K562 (cell line): ENCODE measurements at regions not wholly inside any gene's neighbourhood (a gene's known extent, or its start where the extent isn't known, plus 50 kb on each side); places are given as distances from the start of the nearest gene placed in this dataset.
A peak's percentile ranks its signal among the peaks of the same experiment; 100 is the strongest.

Experiments used
- BRF1 ChIP-seq: IDR thresholded peaks from 3 replicates; pipeline ENCODE4 v1.6.1; 2011; ENCODE audit warnings: borderline replicate concordance, mild to moderate bottlenecking; ENCODE audit not compliant: insufficient read length; ENCODE audit errors: extremely low read depth
- FOSL1 ChIP-seq: fragments of 200-800 bp; sonication (Bioruptor generic); conservative IDR thresholded peaks from 2 replicates; pipeline ENCODE4 v1.6.1; 2016; ENCODE audit warnings: missing genetic modification characterization, missing compliant biosample characterization
- FOXM1 ChIP-seq, 2 experiments: fragments of 450-650 bp in 1 of 2; sonication (generic) in 1 of 2; formaldehyde crosslinking in 1 of 2; IDR thresholded peaks; 2 replicates each; pipeline versions ENCODE4 v1.6.1 to v1.9.0; 2017 to 2022; ENCODE audit warnings: low read depth in 2 of 2, mild to moderate bottlenecking in 2 of 2, missing genetic modification reagents in 1 of 2, moderate library complexity in 1 of 2
- GATAD2B ChIP-seq: fragments of 450-650 bp; IDR thresholded peaks from 2 replicates; pipeline ENCODE4 v1.6.1; 2017; ENCODE audit warnings: mild to moderate bottlenecking, borderline replicate concordance
- GTF2B ChIP-seq: IDR thresholded peaks from 2 replicates; pipeline ENCODE4 v1.6.1; 2011; ENCODE audit not compliant: insufficient read length; ENCODE audit errors: extremely low read depth
- LARP7 ChIP-seq: fragments of 450-650 bp; IDR thresholded peaks from 2 replicates; pipeline ENCODE4 v1.6.1; 2016
- MNT ChIP-seq, 2 experiments: fragments of 450-650 bp; conservative IDR thresholded peaks; 2 replicates each; pipeline ENCODE4 v1.6.1; 2017; ENCODE audit warnings: mild to moderate bottlenecking in 2 of 2, moderate library complexity in 2 of 2
- MTA1 ChIP-seq: fragments of 450-650 bp; IDR thresholded peaks from 2 replicates; pipeline ENCODE4 v1.6.1; 2017; ENCODE audit warnings: borderline replicate concordance
- NCOA6 ChIP-seq: fragments of 450-650 bp; IDR thresholded peaks from 2 replicates; pipeline ENCODE4 v1.6.1; 2017; ENCODE audit warnings: mild to moderate bottlenecking
- SRF ChIP-seq, 2 experiments: fragments of 250-450, 450-650 bp in 1 of 2; sonication (Bioruptor Pico) in 1 of 2; sonication (generic) in 1 of 2; formaldehyde crosslinking; IDR thresholded peaks; 2 replicates each; pipeline versions ENCODE4 v1.5.0 to v1.5.1; 2020 to 2022; ENCODE audit warnings: mild to moderate bottlenecking in 1 of 2, missing genetic modification reagents in 1 of 2
- STAT6 ChIP-seq: sonication (generic); formaldehyde crosslinking; IDR thresholded peaks from 2 replicates; pipeline ENCODE4 v1.8.1; 2023; ENCODE audit warnings: mild to moderate bottlenecking, missing genetic modification reagents
- XRCC3 ChIP-seq: fragments of 450-650 bp; IDR thresholded peaks from 2 replicates; pipeline ENCODE4 v1.6.1; 2017; ENCODE audit warnings: mild to moderate bottlenecking, moderate library complexity
- ZBED1 ChIP-seq: IDR thresholded peaks from 2 replicates; pipeline ENCODE4 v1.6.1; 2014
- ZNF239 ChIP-seq: fragments of 250-450 bp; sonication (Bioruptor Pico); IDR thresholded peaks from 2 replicates; pipeline ENCODE4 v1.4.0; 2020; ENCODE audit warnings: mild to moderate bottlenecking
- TF ChIP-seq, protein P1 (sequence below), 2 experiments: fragments of 150-350 bp in 1 of 2; IDR thresholded peaks; 2 replicates each; pipeline ENCODE4 v1.6.1; 2012 to 2016; ENCODE audit warnings: low read depth in 2 of 2, low read length in 2 of 2, mild to moderate bottlenecking in 1 of 2, moderate library complexity in 1 of 2
- TF ChIP-seq, protein P2 (sequence below): sonication (generic); formaldehyde crosslinking; IDR thresholded peaks from 2 replicates; pipeline ENCODE4 v1.8.0; 2023; ENCODE audit warnings: mild to moderate bottlenecking, missing genetic modification reagents

DNA sequence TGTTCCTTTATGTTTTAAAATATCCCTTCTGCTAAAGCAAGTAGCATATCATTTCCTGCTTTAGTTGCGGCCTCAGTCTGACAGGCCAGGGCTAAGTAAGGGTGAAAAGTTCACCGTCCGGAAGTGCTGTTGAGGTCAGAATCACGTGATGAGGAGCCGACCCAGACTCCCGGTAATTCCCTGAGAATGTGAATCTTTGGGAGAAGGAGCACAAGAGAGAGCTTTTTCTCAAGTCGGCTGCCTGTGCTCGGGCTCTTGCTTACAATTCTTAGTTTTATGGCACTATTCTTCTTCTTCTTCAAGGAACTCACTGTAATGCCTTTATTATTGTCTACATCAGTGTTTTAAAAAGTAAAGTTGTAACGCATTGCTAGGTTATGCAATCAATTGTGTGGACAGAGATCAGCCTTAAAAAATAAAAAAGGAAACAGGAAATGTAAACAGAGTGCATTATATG lies 309.3 kb downstream of the PRL start (continued):
- TF ChIP-seq, protein P1, sequence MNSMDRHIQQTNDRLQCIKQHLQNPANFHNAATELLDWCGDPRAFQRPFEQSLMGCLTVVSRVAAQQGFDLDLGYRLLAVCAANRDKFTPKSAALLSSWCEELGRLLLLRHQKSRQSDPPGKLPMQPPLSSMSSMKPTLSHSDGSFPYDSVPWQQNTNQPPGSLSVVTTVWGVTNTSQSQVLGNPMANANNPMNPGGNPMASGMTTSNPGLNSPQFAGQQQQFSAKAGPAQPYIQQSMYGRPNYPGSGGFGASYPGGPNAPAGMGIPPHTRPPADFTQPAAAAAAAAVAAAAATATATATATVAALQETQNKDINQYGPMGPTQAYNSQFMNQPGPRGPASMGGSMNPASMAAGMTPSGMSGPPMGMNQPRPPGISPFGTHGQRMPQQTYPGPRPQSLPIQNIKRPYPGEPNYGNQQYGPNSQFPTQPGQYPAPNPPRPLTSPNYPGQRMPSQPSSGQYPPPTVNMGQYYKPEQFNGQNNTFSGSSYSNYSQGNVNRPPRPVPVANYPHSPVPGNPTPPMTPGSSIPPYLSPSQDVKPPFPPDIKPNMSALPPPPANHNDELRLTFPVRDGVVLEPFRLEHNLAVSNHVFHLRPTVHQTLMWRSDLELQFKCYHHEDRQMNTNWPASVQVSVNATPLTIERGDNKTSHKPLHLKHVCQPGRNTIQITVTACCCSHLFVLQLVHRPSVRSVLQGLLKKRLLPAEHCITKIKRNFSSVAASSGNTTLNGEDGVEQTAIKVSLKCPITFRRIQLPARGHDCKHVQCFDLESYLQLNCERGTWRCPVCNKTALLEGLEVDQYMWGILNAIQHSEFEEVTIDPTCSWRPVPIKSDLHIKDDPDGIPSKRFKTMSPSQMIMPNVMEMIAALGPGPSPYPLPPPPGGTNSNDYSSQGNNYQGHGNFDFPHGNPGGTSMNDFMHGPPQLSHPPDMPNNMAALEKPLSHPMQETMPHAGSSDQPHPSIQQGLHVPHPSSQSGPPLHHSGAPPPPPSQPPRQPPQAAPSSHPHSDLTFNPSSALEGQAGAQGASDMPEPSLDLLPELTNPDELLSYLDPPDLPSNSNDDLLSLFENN (IDR thresholded peaks at IDR 0.05; ENCODE audit: low read depth in 2 of 2, low read length in 2 of 2), result no peak
- TF ChIP-seq BRF1, result no peak
- TF ChIP-seq LARP7, result no peak
- TF ChIP-seq FOSL1 (tag), result peak; percentile 51; the same call in 1 of the 2 replicates
- no peak for TF ChIP-seq ZBED1
- no peak for TF ChIP-seq MNT (conservative IDR thresholded peaks at IDR 0.05)
- TF ChIP-seq XRCC3, result no peak
- no peak for TF ChIP-seq SRF (CRISPR knock-in tag; IDR thresholded peaks at IDR 0.05)
- TF ChIP-seq NCOA6, result no peak
- TF ChIP-seq GTF2B, result no peak
- no peak for TF ChIP-seq STAT6
- no peak for TF ChIP-seq ZNF239 (CRISPR knock-in tag)
- TF ChIP-seq MTA1, result no peak; the same call in 1 of the 2 replicates
- TF ChIP-seq FOXM1 (IDR thresholded peaks at IDR 0.05; ENCODE audit: low read depth), result peak; percentile 13; the same call in 1 of the 2 replicates
- no peak for TF ChIP-seq FOXM1 (CRISPR knock-in tag; IDR thresholded peaks at IDR 0.05; ENCODE audit: low read depth)
- TF ChIP-seq, protein P2, sequence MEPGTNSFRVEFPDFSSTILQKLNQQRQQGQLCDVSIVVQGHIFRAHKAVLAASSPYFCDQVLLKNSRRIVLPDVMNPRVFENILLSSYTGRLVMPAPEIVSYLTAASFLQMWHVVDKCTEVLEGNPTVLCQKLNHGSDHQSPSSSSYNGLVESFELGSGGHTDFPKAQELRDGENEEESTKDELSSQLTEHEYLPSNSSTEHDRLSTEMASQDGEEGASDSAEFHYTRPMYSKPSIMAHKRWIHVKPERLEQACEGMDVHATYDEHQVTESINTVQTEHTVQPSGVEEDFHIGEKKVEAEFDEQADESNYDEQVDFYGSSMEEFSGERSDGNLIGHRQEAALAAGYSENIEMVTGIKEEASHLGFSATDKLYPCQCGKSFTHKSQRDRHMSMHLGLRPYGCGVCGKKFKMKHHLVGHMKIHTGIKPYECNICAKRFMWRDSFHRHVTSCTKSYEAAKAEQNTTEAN (CRISPR knock-in tag), result no peak
- TF ChIP-seq GATAD2B, result 0 out of 2 replicates have a peak, but pooled peaks have one; percentile 26
